Trophoblast cell (in vitro differentiated cells and primary cell): ENCODE measurements at regions not wholly inside any gene's neighbourhood (a gene's known extent, or its start where the extent isn't known, plus 50 kb on each side); places are given as distances from the start of the nearest gene placed in this dataset.
"Not testable (repeated sequence)": the region's sequence is repeated elsewhere in the genome, so short reads cannot be mapped to it uniquely, and the experiment has no call there.

Experiments used
- DNase-seq, 2 donors: peaks; one replicate each; pipeline ENCODE4 v3.0.0-alpha.2; 2016
- H2AFZ ChIP-seq: 2 replicates; pipeline ENCODE4 v1.6.1; 2013; ENCODE audit warnings: low read length, moderate library complexity, mild to moderate bottlenecking; ENCODE audit not compliant: insufficient read depth, poor library complexity
- H2AK5ac ChIP-seq: 2 replicates; pipeline ENCODE4 v1.6.1; 2013; ENCODE audit warnings: mild to moderate bottlenecking, low read length
- H2BK120ac ChIP-seq: 2 replicates; pipeline ENCODE4 v1.6.1; 2013; ENCODE audit warnings: low read length, mild to moderate bottlenecking, moderate library complexity; ENCODE audit not compliant: insufficient read depth, poor library complexity
- H2BK12ac ChIP-seq: 2 replicates; pipeline ENCODE4 v1.6.1; 2013; ENCODE audit warnings: mild to moderate bottlenecking, low read length, moderate library complexity
- H2BK5ac ChIP-seq: 2 replicates; pipeline ENCODE4 v1.6.1; 2013; ENCODE audit warnings: low read length, low read depth, moderate library complexity, mild to moderate bottlenecking; ENCODE audit not compliant: poor library complexity
- H3K14ac ChIP-seq: 2 replicates; pipeline ENCODE4 v1.6.1; 2013; ENCODE audit warnings: mild to moderate bottlenecking, low read length
- H3K18ac ChIP-seq: 2 replicates; pipeline ENCODE4 v1.6.1; 2013; ENCODE audit warnings: mild to moderate bottlenecking, low read length
- H3K23ac ChIP-seq: 2 replicates; pipeline ENCODE4 v1.6.1; 2013; ENCODE audit warnings: low read length
- H3K27ac ChIP-seq: 2 replicates; pipeline ENCODE4 v1.5.1; 2013; ENCODE audit warnings: low read depth, mild to moderate bottlenecking, inconsistent platforms, low read length, moderate library complexity
- H3K27me3 ChIP-seq: 2 replicates; pipeline ENCODE4 v1.6.1; 2013; ENCODE audit warnings: inconsistent platforms, mild to moderate bottlenecking, low read length, moderate library complexity; ENCODE audit not compliant: insufficient read depth
- H3K36me3 ChIP-seq, 2 experiments: 1 replicate in 1 of 2; 2 replicates in 1 of 2; pipeline ENCODE4 v1.6.1; 2013; ENCODE audit warnings: low read length in 2 of 2, mild to moderate bottlenecking in 2 of 2, moderate library complexity in 1 of 2; ENCODE audit not compliant: insufficient read depth in 2 of 2, control insufficient read depth in 1 of 2
- H3K4ac ChIP-seq: 2 replicates; pipeline ENCODE4 v1.6.1; 2013; ENCODE audit warnings: low read depth, mild to moderate bottlenecking, low read length, moderate library complexity
- H3K4me1 ChIP-seq, 2 experiments: 1 replicate in 1 of 2; 2 replicates in 1 of 2; pipeline ENCODE4 v1.6.1; 2013; ENCODE audit warnings: low read length in 2 of 2, mild to moderate bottlenecking in 2 of 2, moderate library complexity in 1 of 2; ENCODE audit not compliant: insufficient read depth in 2 of 2, control insufficient read depth in 1 of 2
- H3K4me2 ChIP-seq: 2 replicates; pipeline ENCODE4 v1.6.1; 2013; ENCODE audit warnings: inconsistent platforms, mild to moderate bottlenecking, low read length, moderate library complexity
- H3K4me3 ChIP-seq: 2 replicates; pipeline ENCODE4 v1.5.1; 2013; ENCODE audit warnings: mild to moderate bottlenecking, low read depth, low read length, inconsistent platforms
- H3K79me1 ChIP-seq: one replicate; pipeline ENCODE4 v1.6.1; 2013; ENCODE audit warnings: low read length
- H3K79me2 ChIP-seq: 2 replicates; pipeline ENCODE4 v1.6.1; 2013; ENCODE audit warnings: low read length, mild to moderate bottlenecking; ENCODE audit not compliant: control insufficient read depth, insufficient read depth, poor library complexity
- H3K9ac ChIP-seq: 2 replicates; pipeline ENCODE4 v1.6.1; 2013; ENCODE audit warnings: mild to moderate bottlenecking, low read length
- H3K9me3 ChIP-seq: 2 replicates; pipeline ENCODE4 v1.6.1; 2013; ENCODE audit warnings: low read depth, mild to moderate bottlenecking, control low read depth, inconsistent platforms, low read length; ENCODE audit not compliant: insufficient read depth
- H4K12ac ChIP-seq: 2 replicates; pipeline ENCODE4 v1.6.1; 2013; ENCODE audit warnings: low read depth, mild to moderate bottlenecking, low read length, moderate library complexity
- H4K8ac ChIP-seq: 2 replicates; pipeline ENCODE4 v1.6.1; 2013; ENCODE audit warnings: low read depth, mild to moderate bottlenecking, low read length, moderate library complexity
- H4K91ac ChIP-seq: one replicate; pipeline ENCODE4 v1.6.1; 2013; ENCODE audit warnings: low read depth, mild to moderate bottlenecking, low read length, moderate library complexity
- WGBS: extraction: QIAGEN DNeasy Blood & Tissue Kit; methylation state at CpG from one replicate; pipeline ENCODE4 v1.1.7; 2013; ENCODE audit warnings: missing lambda C conversion rate; ENCODE audit not compliant: insufficient read length, insufficient coverage; ENCODE audit errors: extremely low coverage; 5-methylcytosine and 5-hydroxymethylcytosine counted together

GRCh38 chr11:128036556-128037093 is 550.7 kb downstream of the ETS1 start:
- H2BK5ac ChIP-seq = no peak overlapping the region
- no peaks in the 10 kb centered on the region for H3K36me3 ChIP-seq
- H3K4ac ChIP-seq = no peak overlapping the region
- H2BK120ac ChIP-seq = no peak overlapping the region
- H3K18ac ChIP-seq = no peak overlapping the region
- peak overlapping the region; percentile 13 for H4K91ac ChIP-seq
- H3K27ac ChIP-seq = no peak overlapping the region
- H3K4me3 ChIP-seq = no peak overlapping the region
- H2AFZ ChIP-seq = no peak overlapping the region
- no peaks in the 10 kb centered on the region for H3K79me2 ChIP-seq
- no peak for DNase-seq
- peaks cover 3% of the 10 kb centered on the region in 2 experiments for H3K4me1 ChIP-seq
- no peak overlapping the region for H3K14ac ChIP-seq
- H2AK5ac ChIP-seq = no peak overlapping the region
- no peak overlapping the region for H2BK12ac ChIP-seq
- H3K27me3 ChIP-seq = no peaks in the 10 kb centered on the region
- no peak overlapping the region for H3K23ac ChIP-seq
- no peak overlapping the region for H4K12ac ChIP-seq
- no CpG with 5 or more reads among the region's 4 CpGs for WGBS
- H3K4me2 ChIP-seq = no peak overlapping the region
- no peak overlapping the region for H4K8ac ChIP-seq
- peaks cover 3% of the 10 kb centered on the region for H3K9me3 ChIP-seq
- H3K79me1 ChIP-seq = no peaks in the 10 kb centered on the region
- H3K9ac ChIP-seq = no peak overlapping the region

GRCh38 chr11:128036006-128036405 is 551.4 kb downstream of the ETS1 start:
- Histone ChIP-seq H3K79me2 (no peaks in the 10 kb centered on the region), H3K14ac (no peak overlapping the region), H3K4me3 (no peak overlapping the region), H2BK120ac (no peak overlapping the region), H3K4me2 (no peak overlapping the region), H3K27me3 (no peaks in the 10 kb centered on the region), H3K9me3 (peaks cover 3% of the 10 kb centered on the region), H3K36me3 (no peaks in the 10 kb centered on the region), H3K23ac (no peak overlapping the region), H4K12ac (no peak overlapping the region), H2AFZ (no peak overlapping the region), H4K8ac (no peak overlapping the region), H2BK12ac (peak overlapping the region; percentile 6), H2AK5ac (no peak overlapping the region), H4K91ac (peak overlapping the region; percentile 12), H3K18ac (no peak overlapping the region), H3K4ac (no peak overlapping the region), H3K4me1 (peaks cover 3% of the 10 kb centered on the region in 2 experiments), H3K79me1 (no peaks in the 10 kb centered on the region), H3K9ac (no peak overlapping the region), H3K27ac (no peak overlapping the region), H2BK5ac (no peak overlapping the region)
- DNase-seq = no peak
- no CpG with 5 or more reads among the region's 5 CpGs for WGBS

- H2BK5ac ChIP-seq, H3K4me2 ChIP-seq, H3K9ac ChIP-seq, H3K79me2 ChIP-seq, H3K4ac ChIP-seq, H4K12ac ChIP-seq, H3K23ac ChIP-seq, H4K91ac ChIP-seq, H3K18ac ChIP-seq, H4K8ac ChIP-seq, H3K4me3 ChIP-seq, H3K4me1 ChIP-seq, H2BK12ac ChIP-seq, H2BK120ac ChIP-seq, H3K27ac ChIP-seq, H3K27me3 ChIP-seq, H2AFZ ChIP-seq, H3K14ac ChIP-seq, H2AK5ac ChIP-seq, H3K79me1 ChIP-seq, H3K9me3 ChIP-seq, H3K36me3 ChIP-seq: not testable (repeated sequence)
- peak; percentile 52 to 80 for DNase-seq
- WGBS = no CpG with 5 or more reads among the region's 14 CpGs
Measured at GRCh38 chr11:128031538-128032134, 555.7 kb downstream of the ETS1 start.

GRCh38 chr11:128029219-128029722 is 558.1 kb downstream of the ETS1 start:
- Histone ChIP-seq H3K23ac (no peak overlapping the region), H3K9ac (no peak overlapping the region)
- WGBS = no CpG with 5 or more reads among the region's 1 CpG

More at GRCh38 chr11:128029219-128029722, 558.1 kb downstream of the ETS1 start:
- Histone ChIP-seq H3K79me1 (no peaks in the 10 kb centered on the region), H3K18ac (no peak overlapping the region), H4K8ac (no peak overlapping the region), H3K9me3 (no peaks in the 10 kb centered on the region), H2BK5ac (no peak overlapping the region), H3K79me2 (no peaks in the 10 kb centered on the region), H3K4me1 (no peaks in the 10 kb centered on the region), H3K36me3 (no peaks in the 10 kb centered on the region), H2BK120ac (no peak overlapping the region), H2AK5ac (no peak overlapping the region), H3K4me2 (no peak overlapping the region), H2BK12ac (no peak overlapping the region), H3K14ac (no peak overlapping the region), H3K4me3 (no peak overlapping the region), H4K12ac (no peak overlapping the region), H4K91ac (no peak overlapping the region), H3K4ac (no peak overlapping the region), H3K27me3 (no peaks in the 10 kb centered on the region), H3K27ac (no peak overlapping the region), H2AFZ (no peak overlapping the region)
- DNase-seq = no peak
